ENCODE measurements at regions not wholly inside any gene's neighbourhood (a gene's known extent, or its start where the extent isn't known, plus 50 kb on each side); places are given as distances from the start of the nearest gene placed in this dataset.

GRCh38 chr4:107213410-107213809 is 177.3 kb upstream of the DKK2 start:
- TF ChIP-seq CTCF (conservative IDR thresholded peaks at IDR 0.05; ENCODE audit: low read depth in 2 of 2) (no peak), REST (IDR thresholded peaks at IDR 0.05; ENCODE audit: unreplicated experiment) (no peak), ZNF331 (CRISPR knock-in tag; IDR thresholded peaks at IDR 0.05; ENCODE audit: low read depth) (no peak), STAT1 (IDR thresholded peaks at IDR 0.05; ENCODE audit: unreplicated experiment) (no peak), CREB1 (CRISPR knock-in tag; IDR thresholded peaks at IDR 0.05; ENCODE audit: low read depth) (no peak), POLR2AphosphoS5 (IDR thresholded peaks at IDR 0.05; ENCODE audit: low read depth) (no peak), EZH2 (IDR thresholded peaks at IDR 0.05; ENCODE audit: low read depth, unreplicated experiment) (no peak), EZH2phosphoT487 (IDR thresholded peaks at IDR 0.05; ENCODE audit: unreplicated experiment) (no peak), ZNF462 (CRISPR knock-in tag; IDR thresholded peaks at IDR 0.05) (no peak), JUNB (IDR thresholded peaks at IDR 0.05; ENCODE audit: unreplicated experiment) (no peak), ETS1 (IDR thresholded peaks at IDR 0.05) (no peak), ZNF114 (CRISPR knock-in tag; IDR thresholded peaks at IDR 0.05) (no peak), NANOG (IDR thresholded peaks at IDR 0.05; ENCODE audit: borderline replicate concordance) (no peak)

All from GM23338 (cell line).